ELF-1 (cell line): ENCODE measurements at regions not wholly inside any gene's neighbourhood (a gene's known extent, or its start where the extent isn't known, plus 50 kb on each side); places are given as distances from the start of the nearest gene placed in this dataset.

Experiments
- DNase-seq: peaks from one replicate; pipeline ENCODE4 v3.0.0-alpha.2; 2016; ENCODE audit warnings: low read depth, low spot score

- DNase-seq = no peak
Observed at GRCh38 chr1:221430152-221430960, 311.5 kb downstream of the DUSP10 start.

GRCh38 chr1:221431068-221431651, 310.7 kb downstream of the DUSP10 start:
- DNase-seq = no peak

- DNase-seq = no peak
Observed at GRCh38 chr1:221431961-221432360, 309.9 kb downstream of the DUSP10 start.

DNA sequence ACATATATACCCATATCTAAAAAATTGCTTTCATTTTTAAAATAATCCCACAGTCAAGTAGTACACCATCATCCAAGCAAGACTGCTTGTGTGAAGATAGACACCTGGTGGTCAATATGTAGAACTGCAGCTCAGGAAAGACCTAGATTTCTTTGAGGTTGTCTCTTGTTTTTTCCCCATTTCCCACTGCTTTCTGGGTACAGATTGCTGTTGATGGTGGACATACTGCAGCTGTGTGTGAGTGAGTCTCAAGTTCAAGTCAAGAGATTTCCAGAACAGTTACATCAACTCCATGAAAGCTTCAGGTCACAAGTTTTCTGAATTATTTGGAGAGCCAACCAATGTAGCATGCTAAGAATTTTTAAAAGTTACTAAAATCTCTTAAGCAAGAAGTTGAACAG, 306.4 kb downstream of the DUSP10 start:
- DNase-seq = peak; percentile 35

- no peak for DNase-seq
Observed at GRCh38 chr1:221437171-221437570, 304.7 kb downstream of the DUSP10 start.

DNA sequence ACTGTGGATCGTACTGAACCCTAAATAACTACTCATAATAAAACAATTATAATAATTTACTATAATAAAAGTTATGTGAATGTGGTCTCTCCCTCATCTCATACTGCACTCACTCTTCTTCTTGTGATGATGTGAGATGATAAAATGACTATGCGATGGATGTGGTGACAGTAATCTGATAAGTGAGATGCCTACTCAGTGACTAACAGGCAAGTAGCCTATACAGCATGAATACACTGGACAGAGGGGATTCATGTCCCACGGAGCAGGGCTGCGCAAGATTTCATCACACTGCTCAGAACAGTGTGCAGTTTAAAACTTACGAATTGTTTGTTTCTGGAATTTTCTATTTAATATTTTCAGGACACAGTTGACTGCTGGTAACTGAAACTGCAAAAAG, 304.0 kb downstream of the DUSP10 start:
- no peak for DNase-seq

GRCh38 chr1:221439008-221439746, 302.7 kb downstream of the DUSP10 start:
- peak; percentile 31 for DNase-seq

GRCh38 chr1:221439747-221440501, 302.0 kb downstream of the DUSP10 start:
- peak; percentile 10 for DNase-seq

GRCh38 chr1:221440658-221441057, 301.2 kb downstream of the DUSP10 start:
- no peak for DNase-seq

GRCh38 chr1:221442056-221442455, 299.8 kb downstream of the DUSP10 start:
- DNase-seq = no peak

DNA sequence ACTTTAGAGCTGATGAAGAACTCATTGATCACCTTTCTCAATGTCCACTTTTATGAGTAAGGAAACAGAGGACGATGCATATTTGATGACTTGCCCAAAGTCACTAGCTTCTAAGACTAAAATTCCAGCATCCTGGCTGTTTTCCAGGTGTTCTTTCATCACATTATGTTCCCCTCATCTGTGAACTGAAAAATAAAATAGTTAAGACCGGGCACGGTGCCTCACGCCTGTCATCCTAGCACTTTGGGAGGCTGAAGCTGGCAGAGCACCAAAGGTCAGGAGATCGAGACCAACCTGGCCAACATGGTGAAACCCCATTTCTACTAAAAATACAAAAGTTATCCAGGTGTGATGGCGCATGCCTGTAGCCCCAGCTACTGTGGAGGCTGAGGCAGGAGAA, 297.5 kb downstream of the DUSP10 start:
- no peak for DNase-seq

DNA sequence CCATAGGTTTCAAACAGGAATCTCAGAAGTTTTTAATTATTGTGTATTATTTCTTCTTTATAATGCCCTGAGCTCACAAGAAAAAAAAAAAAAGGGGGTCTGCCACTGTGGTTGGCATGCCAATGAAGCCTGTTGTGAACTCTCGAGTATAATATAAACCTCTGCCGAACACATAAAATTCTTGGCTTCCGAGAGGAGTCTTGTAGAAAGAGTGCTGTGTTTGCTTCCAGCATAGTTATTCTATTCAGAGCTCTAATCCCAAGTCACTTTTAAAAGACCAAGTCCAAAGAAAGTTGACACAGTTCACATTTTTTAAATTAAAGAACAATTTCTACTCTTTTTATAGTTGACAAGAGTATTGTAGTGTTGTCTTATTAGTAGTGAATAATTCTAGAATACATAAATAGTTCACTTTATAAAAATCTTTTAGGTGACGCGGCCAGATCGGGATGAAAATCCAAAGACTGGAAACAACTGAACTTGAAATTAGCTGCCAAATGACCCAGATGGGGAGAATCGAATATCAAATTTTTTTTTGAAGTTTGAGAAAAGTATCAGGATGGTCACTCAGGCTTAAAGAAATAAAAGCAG, 293.2 kb downstream of the DUSP10 start:
- DNase-seq = no peak

DNA sequence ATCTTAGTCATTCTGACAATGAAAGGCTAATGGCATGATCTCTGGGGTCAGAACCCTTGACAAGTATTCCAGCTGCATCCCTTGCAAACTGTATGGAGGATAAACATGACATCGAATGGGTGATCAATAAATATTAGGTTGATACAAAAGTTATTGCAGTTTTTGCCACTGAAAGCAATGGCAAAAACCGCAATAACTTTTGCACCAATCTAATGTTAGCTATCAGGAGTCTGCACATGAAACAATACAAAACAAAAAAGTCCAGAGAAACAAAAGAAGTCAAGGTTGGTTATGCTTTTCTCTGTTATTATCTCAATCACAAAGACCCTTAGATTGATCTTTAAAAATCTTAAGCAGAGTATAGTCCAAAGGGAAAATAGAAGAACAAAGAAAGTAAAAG, 292.7 kb downstream of the DUSP10 start:
- no peak for DNase-seq

- DNase-seq = no peak
Observed at GRCh38 chr1:221449801-221450470, 292.0 kb downstream of the DUSP10 start.

- DNase-seq = no peak
Observed at GRCh38 chr1:221451741-221452140, 290.1 kb downstream of the DUSP10 start.

- no peak for DNase-seq
Observed at GRCh38 chr1:221454096-221454495, 287.8 kb downstream of the DUSP10 start.

GRCh38 chr1:221456918-221457317, 285.0 kb downstream of the DUSP10 start:
- DNase-seq = no peak

DNA sequence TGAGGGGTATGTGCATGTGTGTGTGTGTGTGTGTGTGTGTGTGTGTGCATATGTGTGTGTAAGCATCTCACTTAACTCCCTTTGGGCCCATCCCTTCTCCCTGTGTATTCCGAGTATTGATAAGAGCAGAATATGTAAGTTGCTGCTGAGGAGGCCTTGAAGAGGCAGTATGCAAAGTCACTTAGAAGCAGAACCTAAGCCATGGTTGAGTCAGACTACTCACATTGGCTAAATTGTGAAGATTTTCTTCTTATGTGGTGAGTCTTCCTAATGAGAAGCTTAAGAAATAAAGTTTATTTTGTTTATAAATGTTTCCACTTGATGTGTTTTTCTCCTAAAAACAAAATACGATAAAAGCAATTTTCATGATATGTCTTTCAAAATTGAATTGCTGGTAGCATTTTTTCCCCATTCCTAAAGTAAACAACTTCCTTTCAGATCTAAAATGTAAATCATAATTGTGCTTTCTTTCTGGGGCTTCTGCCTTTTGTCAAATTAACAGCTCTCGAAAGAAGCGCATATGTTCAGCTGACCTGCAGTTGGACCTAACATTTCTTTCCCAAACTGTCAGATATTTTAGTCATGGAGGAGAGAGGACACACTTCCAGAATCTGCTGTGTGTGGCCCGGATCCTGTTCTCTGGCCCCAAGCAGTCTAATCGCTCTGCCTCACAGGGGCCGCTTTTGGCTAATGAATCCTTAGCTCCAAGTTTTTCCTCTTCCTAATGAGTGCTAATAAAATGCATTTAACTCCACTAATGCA, 284.0 kb downstream of the DUSP10 start:
- no peak for DNase-seq

- DNase-seq = no peak
Observed at GRCh38 chr1:221458447-221459156, 283.3 kb downstream of the DUSP10 start.

DNA sequence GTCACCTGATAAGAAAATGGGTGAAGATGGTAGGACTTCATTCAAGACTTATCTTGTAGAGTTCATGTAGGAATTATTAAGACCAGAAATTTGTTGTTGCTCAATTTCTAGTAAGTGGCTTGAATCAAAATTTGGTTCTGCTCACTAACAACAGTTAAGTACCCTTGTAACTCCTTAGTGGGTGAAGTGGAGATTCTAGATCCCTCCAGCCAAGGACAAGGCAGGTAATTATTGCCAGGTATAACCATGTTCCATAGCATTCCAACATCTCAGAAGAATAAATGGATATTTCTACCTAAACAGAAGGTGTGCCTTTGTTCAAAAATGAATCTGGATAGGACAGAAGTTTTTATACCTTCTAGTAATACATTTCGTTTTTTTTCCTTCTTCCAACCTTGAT, 282.3 kb downstream of the DUSP10 start:
- no peak for DNase-seq
